ENCODE measurements at regions not wholly inside any gene's neighbourhood (a gene's known extent, or its start where the extent isn't known, plus 50 kb on each side); places are given as distances from the start of the nearest gene placed in this dataset.

DNA sequence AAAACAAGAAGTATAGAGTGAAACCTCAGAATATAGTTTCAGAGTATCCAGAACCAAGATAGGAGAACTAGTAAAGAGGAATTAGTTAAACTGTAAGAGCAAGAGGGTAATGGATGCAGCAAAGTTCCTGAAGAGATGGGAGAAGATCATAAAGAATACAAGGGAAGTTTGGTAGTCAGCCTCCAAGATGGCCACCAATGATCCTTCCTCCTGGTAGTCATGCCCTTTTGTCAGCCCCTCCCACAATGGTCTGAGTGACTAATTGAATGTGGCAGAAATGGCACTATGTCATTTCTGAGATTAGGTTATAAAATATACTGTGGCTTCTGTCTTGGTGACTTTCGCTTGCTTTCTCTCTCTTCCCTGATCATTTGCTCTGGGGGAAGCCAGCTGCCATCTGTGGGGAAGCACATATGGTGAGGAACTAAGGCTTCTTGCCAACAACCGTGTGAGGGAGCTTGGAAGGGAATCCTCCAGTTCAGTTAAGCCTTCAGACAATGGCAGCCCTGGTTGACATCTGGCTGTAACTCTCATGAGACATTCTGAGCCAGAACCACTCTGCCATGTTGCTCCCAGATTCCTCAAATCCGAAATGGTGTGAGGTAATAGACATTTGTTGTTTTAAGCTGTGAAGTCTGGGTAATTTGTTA lies 55.3 kb upstream of the AMN1 start:
- H4K20me1 ChIP-seq (ENCODE audit: control insufficient read depth, extremely low read depth, insufficient read depth, low read length): no peaks in the 10 kb centered on the region
- H2AFZ ChIP-seq (ENCODE audit: control insufficient read depth, low read length): no peak overlapping the region
- H3K9me1 ChIP-seq (ENCODE audit: control insufficient read depth, extremely low read depth, insufficient read depth, low read length): no peaks in the 10 kb centered on the region
- no peaks in the 10 kb centered on the region for H3K79me2 ChIP-seq (ENCODE audit: control insufficient read depth, insufficient read depth, low read length)
- no peak overlapping the region for H3K4me2 ChIP-seq (ENCODE audit: control insufficient read depth, extremely low read depth, insufficient read depth, low read depth, low read length)
- no peak for FAIRE-seq
- TF ChIP-seq, protein P1, sequence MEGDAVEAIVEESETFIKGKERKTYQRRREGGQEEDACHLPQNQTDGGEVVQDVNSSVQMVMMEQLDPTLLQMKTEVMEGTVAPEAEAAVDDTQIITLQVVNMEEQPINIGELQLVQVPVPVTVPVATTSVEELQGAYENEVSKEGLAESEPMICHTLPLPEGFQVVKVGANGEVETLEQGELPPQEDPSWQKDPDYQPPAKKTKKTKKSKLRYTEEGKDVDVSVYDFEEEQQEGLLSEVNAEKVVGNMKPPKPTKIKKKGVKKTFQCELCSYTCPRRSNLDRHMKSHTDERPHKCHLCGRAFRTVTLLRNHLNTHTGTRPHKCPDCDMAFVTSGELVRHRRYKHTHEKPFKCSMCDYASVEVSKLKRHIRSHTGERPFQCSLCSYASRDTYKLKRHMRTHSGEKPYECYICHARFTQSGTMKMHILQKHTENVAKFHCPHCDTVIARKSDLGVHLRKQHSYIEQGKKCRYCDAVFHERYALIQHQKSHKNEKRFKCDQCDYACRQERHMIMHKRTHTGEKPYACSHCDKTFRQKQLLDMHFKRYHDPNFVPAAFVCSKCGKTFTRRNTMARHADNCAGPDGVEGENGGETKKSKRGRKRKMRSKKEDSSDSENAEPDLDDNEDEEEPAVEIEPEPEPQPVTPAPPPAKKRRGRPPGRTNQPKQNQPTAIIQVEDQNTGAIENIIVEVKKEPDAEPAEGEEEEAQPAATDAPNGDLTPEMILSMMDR (optimal IDR thresholded peaks at IDR 0.05 in 1 of 3, IDR thresholded peaks at IDR 0.05 in 1 of 3, conservative IDR thresholded peaks at IDR 0.05 in 1 of 3; ENCODE audit: extremely low read depth in 1 of 3, insufficient read depth in 2 of 3, low read length in 3 of 3): no peak
- no peak for TF ChIP-seq EZH2 (IDR thresholded peaks at IDR 0.05; ENCODE audit: low read length)
- no peaks in the 10 kb centered on the region for H3K36me3 ChIP-seq (ENCODE audit: control insufficient read depth in 2 of 2, extremely low read depth in 1 of 2, insufficient read depth in 2 of 2, low read length in 2 of 2)
- dilution Hi-C loops (cut with MboI; ENCODE audit: extremely low pct_ligation_motif_present, low sequenced_read_pairs): no loop called here
- H3K4me3 ChIP-seq (ENCODE audit: control insufficient read depth in 2 of 3, extremely low read depth in 1 of 3, insufficient read depth in 2 of 3, low read depth in 1 of 3, low read length in 3 of 3): no peak overlapping the region
- no peaks in the 10 kb centered on the region for H3K9me3 ChIP-seq (ENCODE audit: control insufficient read depth, low read depth, low read length)
- no peaks in the 10 kb centered on the region for H3K27me3 ChIP-seq (ENCODE audit: control insufficient read depth, extremely low read depth, insufficient read depth, low read length)
- no peak for DNase-seq (ENCODE audit: low read depth, low spot score)
- no peak overlapping the region for H3K27ac ChIP-seq (ENCODE audit: control insufficient read depth, insufficient read depth, low read length)
- H3K4me1 ChIP-seq (ENCODE audit: control insufficient read depth, extremely low read depth, insufficient read depth, low read length): no peaks in the 10 kb centered on the region
- no peak overlapping the region for H3K9ac ChIP-seq (ENCODE audit: control insufficient read depth, extremely low read depth, insufficient read depth, low read length)

DNA sequence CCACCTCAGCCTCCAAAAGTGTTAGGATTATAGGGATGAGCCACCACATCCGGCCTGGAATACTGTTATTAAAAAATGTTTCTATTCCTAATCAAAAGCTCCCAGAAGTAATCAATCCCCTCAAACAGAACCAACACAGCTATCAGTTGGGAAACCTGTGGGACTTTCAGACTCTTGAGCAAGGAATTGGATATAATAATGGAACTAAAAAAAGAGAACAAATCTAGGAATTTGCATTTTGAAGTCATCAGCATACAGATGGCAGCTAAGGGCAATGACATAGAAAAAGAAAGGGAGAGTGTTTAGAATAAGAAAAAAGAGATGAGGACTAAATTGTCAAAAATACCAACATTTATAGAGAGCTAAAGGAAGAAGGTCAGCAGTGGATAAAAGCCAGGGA lies 54.7 kb upstream of the AMN1 start:
- H3K27ac ChIP-seq (ENCODE audit: control insufficient read depth, insufficient read depth, low read length): no peak overlapping the region
- no peaks in the 10 kb centered on the region for H4K20me1 ChIP-seq (ENCODE audit: control insufficient read depth, extremely low read depth, insufficient read depth, low read length)
- no peaks in the 10 kb centered on the region for H3K4me1 ChIP-seq (ENCODE audit: control insufficient read depth, extremely low read depth, insufficient read depth, low read length)
- DNase-seq (ENCODE audit: low read depth, low spot score) (no peak), FAIRE-seq (no peak)
- H3K9ac ChIP-seq (ENCODE audit: control insufficient read depth, extremely low read depth, insufficient read depth, low read length): no peak overlapping the region
- H3K27me3 ChIP-seq (ENCODE audit: control insufficient read depth, extremely low read depth, insufficient read depth, low read length): no peaks in the 10 kb centered on the region
- H3K9me1 ChIP-seq (ENCODE audit: control insufficient read depth, extremely low read depth, insufficient read depth, low read length): no peaks in the 10 kb centered on the region
- H2AFZ ChIP-seq (ENCODE audit: control insufficient read depth, low read length): no peak overlapping the region
- no peaks in the 10 kb centered on the region for H3K79me2 ChIP-seq (ENCODE audit: control insufficient read depth, insufficient read depth, low read length)
- no peak overlapping the region for H3K4me2 ChIP-seq (ENCODE audit: control insufficient read depth, extremely low read depth, insufficient read depth, low read depth, low read length)
- no peaks in the 10 kb centered on the region for H3K36me3 ChIP-seq (ENCODE audit: control insufficient read depth in 2 of 2, extremely low read depth in 1 of 2, insufficient read depth in 2 of 2, low read length in 2 of 2)
- no peak overlapping the region for H3K4me3 ChIP-seq (ENCODE audit: control insufficient read depth in 2 of 3, extremely low read depth in 1 of 3, insufficient read depth in 2 of 3, low read depth in 1 of 3, low read length in 3 of 3)
- dilution Hi-C loops (cut with MboI; ENCODE audit: extremely low pct_ligation_motif_present, low sequenced_read_pairs): no loop called here
- no peaks in the 10 kb centered on the region for H3K9me3 ChIP-seq (ENCODE audit: control insufficient read depth, low read depth, low read length)
- TF ChIP-seq, protein P1 (optimal IDR thresholded peaks at IDR 0.05 in 1 of 3, IDR thresholded peaks at IDR 0.05 in 1 of 3, conservative IDR thresholded peaks at IDR 0.05 in 1 of 3; ENCODE audit: extremely low read depth in 1 of 3, insufficient read depth in 2 of 3, low read length in 3 of 3): no peak
- TF ChIP-seq EZH2 (IDR thresholded peaks at IDR 0.05; ENCODE audit: low read length): no peak

Data from keratinocyte (primary cell).